Gastrocnemius medialis (tissue), 4 donors: ENCODE measurements at regions not wholly inside any gene's neighbourhood (a gene's known extent, or its start where the extent isn't known, plus 50 kb on each side); places are given as distances from the start of the nearest gene placed in this dataset.

Experiments used
- CTCF ChIP-seq, 5 experiments: fragments of 450-650 bp in 3 of 5; fragments of 200-600 bp in 2 of 5; sonication (generic) in 2 of 5; IDR thresholded peaks in 4 of 5; conservative IDR thresholded peaks in 1 of 5; 1 replicate in 4 of 5; 2 replicates in 1 of 5; pipeline ENCODE4 v1.5.1; 2016 to 2019; ENCODE audit warnings: antibody characterized with exemption in 5 of 5, mild to moderate bottlenecking in 3 of 5, moderate library complexity in 3 of 5
- POLR2A ChIP-seq, 2 donors: fragments of 450-650 bp; IDR thresholded peaks; one replicate each; pipeline ENCODE4 v1.6.1; 2017; ENCODE audit warnings: antibody characterized with exemption in 2 of 2, mild to moderate bottlenecking in 2 of 2, moderate library complexity in 2 of 2

GRCh38 chr1:4489486-4489885 is 164.9 kb upstream of the AJAP1 start:
- TF ChIP-seq CTCF (IDR thresholded peaks at IDR 0.05 in 4 of 5, conservative IDR thresholded peaks at IDR 0.05 in 1 of 5) = no peak
- TF ChIP-seq POLR2A (IDR thresholded peaks at IDR 0.05) = no peak
